HG03457 (cell line): ENCODE measurements at regions not wholly inside any gene's neighbourhood (a gene's known extent, or its start where the extent isn't known, plus 50 kb on each side); places are given as distances from the start of the nearest gene placed in this dataset.

Source experiments
- ATAC-seq: cut with Tn5 transposase; IDR thresholded peaks from one replicate; pipeline ENCODE4 v1.9.1; 2021; ENCODE audit warnings: moderate number of reproducible peaks; ENCODE audit not compliant: unreplicated experiment

GRCh38 chr2:19300961-19301360 lies 57.5 kb downstream of the OSR1 start:
- no peak for ATAC-seq

- no peak for ATAC-seq
Observed at GRCh38 chr2:19299522-19299921, 58.9 kb downstream of the OSR1 start.

GRCh38 chr2:19299032-19299431 lies 59.4 kb downstream of the OSR1 start:
- no peak for ATAC-seq

- no peak for ATAC-seq
Observed at GRCh38 chr2:19297716-19298115, 60.7 kb downstream of the OSR1 start.

- ATAC-seq = no peak
Observed at GRCh38 chr2:19295998-19296502, 62.4 kb downstream of the OSR1 start.

GRCh38 chr2:19292007-19292406 lies 66.4 kb downstream of the OSR1 start:
- no peak for ATAC-seq

- ATAC-seq = no peak
Observed at GRCh38 chr2:19288291-19288690, 70.1 kb downstream of the OSR1 start.

GRCh38 chr2:19287324-19287723 lies 71.1 kb downstream of the OSR1 start:
- no peak for ATAC-seq

GRCh38 chr2:19282305-19282704 lies 76.1 kb downstream of the OSR1 start:
- no peak for ATAC-seq

GRCh38 chr2:19274439-19274838 lies 84.0 kb downstream of the OSR1 start:
- no peak for ATAC-seq

- ATAC-seq = no peak
Observed at GRCh38 chr2:19272941-19273470, 85.4 kb downstream of the OSR1 start.

- no peak for ATAC-seq
Observed at GRCh38 chr2:19272039-19272438, 86.4 kb downstream of the OSR1 start.

GRCh38 chr2:19264852-19265251 lies 93.6 kb downstream of the OSR1 start:
- no peak for ATAC-seq

- no peak for ATAC-seq
Observed at GRCh38 chr2:19262150-19262549, 96.3 kb downstream of the OSR1 start.

GRCh38 chr2:19261061-19261460 lies 97.4 kb downstream of the OSR1 start:
- ATAC-seq = no peak

GRCh38 chr2:19256121-19256601 lies 102.3 kb downstream of the OSR1 start:
- no peak for ATAC-seq

- ATAC-seq = no peak
Observed at GRCh38 chr2:19255481-19255880, 102.9 kb downstream of the OSR1 start.

GRCh38 chr2:19251554-19251953 lies 106.9 kb downstream of the OSR1 start:
- ATAC-seq = no peak

GRCh38 chr2:19250906-19251305 lies 107.5 kb downstream of the OSR1 start:
- ATAC-seq = no peak

- ATAC-seq = no peak
Observed at GRCh38 chr2:19247186-19247585, 111.2 kb downstream of the OSR1 start.

- ATAC-seq = no peak
Observed at GRCh38 chr2:19246496-19246895, 111.9 kb downstream of the OSR1 start.

GRCh38 chr2:19244460-19245363 lies 113.7 kb downstream of the OSR1 start:
- no peak for ATAC-seq
